ENCODE measurements at regions not wholly inside any gene's neighbourhood (a gene's known extent, or its start where the extent isn't known, plus 50 kb on each side); places are given as distances from the start of the nearest gene placed in this dataset.

GRCh38 chr6:25038999-25039398 lies 103.2 kb upstream of the RIPOR2 start:
- TF ChIP-seq CTCF (IDR thresholded peaks at IDR 0.05; ENCODE audit: control extremely low read depth, extremely low read depth), result no peak
- WGBS, 2 donors, result 44 to 48% methylated on average over 6 of the region's 6 CpGs

DNA sequence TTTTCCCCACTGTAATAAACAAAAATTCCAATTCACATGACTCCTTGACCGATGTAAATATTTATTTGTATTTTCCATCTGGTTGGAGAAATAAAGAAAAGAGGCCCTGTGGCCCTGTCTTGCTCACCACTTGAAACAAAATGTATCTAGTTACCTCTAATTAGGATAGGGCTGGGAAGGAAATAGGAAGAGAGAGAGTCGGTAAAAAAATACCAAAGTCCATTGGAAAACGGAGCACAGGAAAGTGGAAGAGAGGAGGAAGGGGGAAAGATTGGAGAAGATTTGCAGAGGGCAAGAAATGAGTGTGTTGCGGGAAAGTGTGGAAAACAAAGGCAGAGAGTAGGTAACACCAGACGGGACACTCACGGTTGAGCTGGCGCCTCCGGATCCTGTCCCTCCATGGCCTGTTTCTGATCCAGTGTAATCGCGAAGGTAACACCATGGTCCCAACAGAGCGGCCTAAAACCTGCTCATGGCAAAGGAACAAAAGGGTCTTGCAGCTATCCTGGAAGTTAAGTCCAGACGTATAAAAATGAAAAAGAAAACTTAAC lies 105.8 kb upstream of the RIPOR2 start:
- Histone ChIP-seq H3K4me3 (no peak overlapping the region), H3K27ac (ENCODE audit: low read depth in 1 of 2, low read length in 1 of 2) (no peak overlapping the region), H3K9me3 (ENCODE audit: control insufficient read depth in 4 of 4, insufficient read depth in 3 of 4, low read length in 3 of 4) (peaks cover 0 to 2% (median 0%) of the 10 kb centered on the region in 4 donors), H3K9ac (ENCODE audit: insufficient read depth in 1 of 2, low read length in 2 of 2) (no peak overlapping the region), H3K36me3 (ENCODE audit: control insufficient read depth in 4 of 4, insufficient read depth in 4 of 4, low read length in 4 of 4) (no peaks in the 10 kb centered on the region), H3K4me1 (ENCODE audit: control insufficient read depth in 5 of 5, insufficient read depth in 5 of 5, low read length in 5 of 5) (peaks cover 0 to 12% (median 2%) of the 10 kb centered on the region in 5 donors), H3K27me3 (ENCODE audit: control insufficient read depth in 3 of 3, insufficient read depth in 3 of 3, low read length in 2 of 3) (no peaks in the 10 kb centered on the region)
- 31 to 58% methylated on average over 12 of the region's 12 CpGs for WGBS, 2 donors
- no peak for ATAC-seq (ENCODE audit: insufficient read depth, low FRiP score)
- no peak for TF ChIP-seq CTCF (IDR thresholded peaks at IDR 0.05; ENCODE audit: control extremely low read depth, extremely low read depth)
- no peak for DNase-seq

More at GRCh38 chr6:25038999-25039398, 103.2 kb upstream of the RIPOR2 start:
- Histone ChIP-seq H3K9me3 (ENCODE audit: control insufficient read depth in 4 of 4, insufficient read depth in 3 of 4, low read length in 3 of 4) (peaks cover 0 to 2% (median 0%) of the 10 kb centered on the region in 4 donors), H3K9ac (ENCODE audit: insufficient read depth in 1 of 2, low read length in 2 of 2) (no peak overlapping the region), H3K4me3 (no peak overlapping the region), H3K36me3 (ENCODE audit: control insufficient read depth in 4 of 4, insufficient read depth in 4 of 4, low read length in 4 of 4) (no peaks in the 10 kb centered on the region), H3K27ac (ENCODE audit: low read depth in 1 of 2, low read length in 1 of 2) (no peak overlapping the region), H3K4me1 (ENCODE audit: control insufficient read depth in 5 of 5, insufficient read depth in 5 of 5, low read length in 5 of 5) (peaks cover 0 to 18% (median 6%) of the 10 kb centered on the region in 5 donors), H3K27me3 (ENCODE audit: control insufficient read depth in 3 of 3, insufficient read depth in 3 of 3, low read length in 2 of 3) (no peaks in the 10 kb centered on the region)
- DNase-seq (peak in 2 of 3 donors; percentile 47 to 75), ATAC-seq (ENCODE audit: insufficient read depth, low FRiP score) (no peak)

- Histone ChIP-seq H3K27me3 (ENCODE audit: control insufficient read depth in 3 of 3, insufficient read depth in 3 of 3, low read length in 2 of 3) (no peaks in the 10 kb centered on the region), H3K9me3 (ENCODE audit: control insufficient read depth in 4 of 4, insufficient read depth in 3 of 4, low read length in 3 of 4) (peaks cover 0 to 2% (median 0%) of the 10 kb centered on the region in 4 donors), H3K27ac (ENCODE audit: low read depth in 1 of 2, low read length in 1 of 2) (no peak overlapping the region), H3K9ac (ENCODE audit: insufficient read depth in 1 of 2, low read length in 2 of 2) (no peak overlapping the region), H3K4me3 (no peak overlapping the region), H3K4me1 (ENCODE audit: control insufficient read depth in 5 of 5, insufficient read depth in 5 of 5, low read length in 5 of 5) (peaks cover 0 to 12% (median 2%) of the 10 kb centered on the region in 5 donors), H3K36me3 (ENCODE audit: control insufficient read depth in 4 of 4, insufficient read depth in 4 of 4, low read length in 4 of 4) (no peaks in the 10 kb centered on the region)
- no peak for TF ChIP-seq CTCF (IDR thresholded peaks at IDR 0.05; ENCODE audit: control extremely low read depth, extremely low read depth)
- no peak for DNase-seq
- 25 to 67% methylated on average over 13 of the region's 13 CpGs for WGBS, 2 donors
- ATAC-seq (ENCODE audit: insufficient read depth, low FRiP score), result no peak
These were observed 106.3 kb upstream of the RIPOR2 start for GRCh38 chr6:25042036-25042521.

- Histone ChIP-seq H3K27ac (ENCODE audit: low read depth in 1 of 2, low read length in 1 of 2) (no peak overlapping the region), H3K9ac (ENCODE audit: insufficient read depth in 1 of 2, low read length in 2 of 2) (no peak overlapping the region), H3K27me3 (ENCODE audit: control insufficient read depth in 3 of 3, insufficient read depth in 3 of 3, low read length in 2 of 3) (no peaks in the 10 kb centered on the region), H3K9me3 (ENCODE audit: control insufficient read depth in 4 of 4, insufficient read depth in 3 of 4, low read length in 3 of 4) (peaks cover 0 to 2% (median 0%) of the 10 kb centered on the region in 4 donors), H3K4me1 (ENCODE audit: control insufficient read depth in 5 of 5, insufficient read depth in 5 of 5, low read length in 5 of 5) (peaks cover 0 to 12% (median 2%) of the 10 kb centered on the region in 5 donors), H3K4me3 (no peak overlapping the region), H3K36me3 (ENCODE audit: control insufficient read depth in 4 of 4, insufficient read depth in 4 of 4, low read length in 4 of 4) (no peaks in the 10 kb centered on the region)
- DNase-seq (no peak), ATAC-seq (ENCODE audit: insufficient read depth, low FRiP score) (no peak)
- TF ChIP-seq CTCF (IDR thresholded peaks at IDR 0.05; ENCODE audit: control extremely low read depth, extremely low read depth), result no peak
- 77 to 87% methylated on average over 5 of the region's 5 CpGs for WGBS, 2 donors
These were observed 106.8 kb upstream of the RIPOR2 start for GRCh38 chr6:25042536-25042935.

Data from lung (tissue), 11 donors.